Left lung (tissue), 4 donors: ENCODE measurements at regions not wholly inside any gene's neighbourhood (a gene's known extent, or its start where the extent isn't known, plus 50 kb on each side); places are given as distances from the start of the nearest gene placed in this dataset.

Source experiments
- ATAC-seq: fragments of 200-7000 bp; cut with Tn5 transposase; one replicate; pipeline ENCODE4 v1.9.1; 2020; ENCODE audit warnings: moderate library complexity
- DNase-seq, 4 donors: peaks; one replicate each; pipeline ENCODE4 v3.0.0-alpha.2; 2013 to 2020
- H3K27ac ChIP-seq, 2 donors: fragments of 200-600 bp; sonication (generic) in 1 of 2; one replicate each; pipeline versions ENCODE4 v1.5.0 to v1.8.0; 2020 to 2021
- H3K27me3 ChIP-seq, 2 donors: fragments of 200-600 bp; sonication (generic) in 1 of 2; one replicate each; pipeline versions ENCODE4 v1.5.0 to v1.8.0; 2020 to 2021
- H3K36me3 ChIP-seq, 2 donors: fragments of 200-600 bp; sonication (generic) in 1 of 2; one replicate each; pipeline versions ENCODE4 v1.5.0 to v1.8.0; 2020 to 2021
- H3K4me1 ChIP-seq, 2 donors: fragments of 200-600 bp; one replicate each; pipeline ENCODE4 v1.8.0; 2021
- H3K4me3 ChIP-seq, 2 donors: fragments of 200-600 bp; sonication (generic) in 1 of 2; one replicate each; pipeline versions ENCODE4 v1.5.0 to v1.8.0; 2020 to 2021; ENCODE audit warnings: mild to moderate bottlenecking in 1 of 2
- H3K9me3 ChIP-seq, 2 donors: fragments of 200-600 bp; sonication (generic) in 1 of 2; one replicate each; pipeline versions ENCODE4 v1.5.0 to v1.8.0; 2020 to 2021
- CTCF ChIP-seq, 2 donors: fragments of 200-600 bp; sonication (generic) in 1 of 2; IDR thresholded peaks; one replicate each; pipeline versions ENCODE4 v1.5.0 to v1.8.0; 2021; ENCODE audit warnings: antibody characterized with exemption in 2 of 2
- intact Hi-C, 2 donors: fragments of 100-400 bp; cut with DNase I; formaldehyde crosslinking; loops; one replicate each; pipeline versions ENCODE4 v1.11.2 to v1.14.2; 2022
- donor health status: DM: no; HTN: yes; CAD: no.
- donor health status: DM: no; HTN: no; CAD: no.

GRCh38 chr13:91133941-91134802, 213.3 kb upstream of the MIR17HG start:
- peak; percentile 75 to 76 for TF ChIP-seq CTCF (IDR thresholded peaks at IDR 0.05)
- intact Hi-C loops, result no loop called here
- no peaks in the 10 kb centered on the region for H3K9me3 ChIP-seq
- H3K36me3 ChIP-seq, result no peaks in the 10 kb centered on the region
- H3K27ac ChIP-seq, result no peak overlapping the region
- H3K4me3 ChIP-seq, result no peak overlapping the region
- DNase-seq, result peak in 2 of 4 donors; percentile 20 to 49
- ATAC-seq, result peak; percentile 95
- no peaks in the 10 kb centered on the region for H3K27me3 ChIP-seq
- H3K4me1 ChIP-seq, result no peaks in the 10 kb centered on the region

- no peak for TF ChIP-seq CTCF (IDR thresholded peaks at IDR 0.05)
- no peak overlapping the region for H3K27ac ChIP-seq
- H3K4me1 ChIP-seq, result no peaks in the 10 kb centered on the region
- no peak overlapping the region for H3K4me3 ChIP-seq
- H3K27me3 ChIP-seq, result no peaks in the 10 kb centered on the region
- intact Hi-C loops, result no loop called here
- H3K36me3 ChIP-seq, result no peaks in the 10 kb centered on the region
- ATAC-seq (peak; percentile 31), DNase-seq (no peak)
- H3K9me3 ChIP-seq, result no peaks in the 10 kb centered on the region
Measured at GRCh38 chr13:91134803-91135184, 212.7 kb upstream of the MIR17HG start.

GRCh38 chr13:91135376-91135775, 212.1 kb upstream of the MIR17HG start:
- H3K27ac ChIP-seq, result no peak overlapping the region
- H3K9me3 ChIP-seq, result no peaks in the 10 kb centered on the region
- no peaks in the 10 kb centered on the region for H3K36me3 ChIP-seq
- H3K4me3 ChIP-seq, result no peak overlapping the region
- DNase-seq (no peak), ATAC-seq (no peak)
- intact Hi-C loops, result no loop called here
- TF ChIP-seq CTCF (IDR thresholded peaks at IDR 0.05), result no peak
- H3K27me3 ChIP-seq, result no peaks in the 10 kb centered on the region
- no peaks in the 10 kb centered on the region for H3K4me1 ChIP-seq

GRCh38 chr13:91135968-91136367, 211.5 kb upstream of the MIR17HG start:
- no peak for ATAC-seq
- intact Hi-C loops, result no loop called here
- Histone ChIP-seq H3K27ac (no peak overlapping the region), H3K27me3 (no peaks in the 10 kb centered on the region), H3K9me3 (no peaks in the 10 kb centered on the region), H3K36me3 (no peaks in the 10 kb centered on the region), H3K4me1 (no peaks in the 10 kb centered on the region), H3K4me3 (no peak overlapping the region)
- no peak for TF ChIP-seq CTCF (IDR thresholded peaks at IDR 0.05)
- no peak for DNase-seq

GRCh38 chr13:91136806-91137205, 210.7 kb upstream of the MIR17HG start:
- H3K4me3 ChIP-seq, result no peak overlapping the region
- H3K4me1 ChIP-seq, result no peaks in the 10 kb centered on the region
- intact Hi-C loops, result no loop called here
- no peak for DNase-seq
- no peaks in the 10 kb centered on the region for H3K36me3 ChIP-seq
- no peak for TF ChIP-seq CTCF (IDR thresholded peaks at IDR 0.05)
- no peaks in the 10 kb centered on the region for H3K27me3 ChIP-seq
- no peaks in the 10 kb centered on the region for H3K9me3 ChIP-seq
- no peak for ATAC-seq
- H3K27ac ChIP-seq, result no peak overlapping the region
